KG1 (cell line): ENCODE measurements at regions not wholly inside any gene's neighbourhood (a gene's known extent, or its start where the extent isn't known, plus 50 kb on each side); places are given as distances from the start of the nearest gene placed in this dataset.

Experiments used
- DNase-seq: peaks from one replicate; lab custom pipeline; 2025; lab: John Stamatoyannopoulos, UW

DNA sequence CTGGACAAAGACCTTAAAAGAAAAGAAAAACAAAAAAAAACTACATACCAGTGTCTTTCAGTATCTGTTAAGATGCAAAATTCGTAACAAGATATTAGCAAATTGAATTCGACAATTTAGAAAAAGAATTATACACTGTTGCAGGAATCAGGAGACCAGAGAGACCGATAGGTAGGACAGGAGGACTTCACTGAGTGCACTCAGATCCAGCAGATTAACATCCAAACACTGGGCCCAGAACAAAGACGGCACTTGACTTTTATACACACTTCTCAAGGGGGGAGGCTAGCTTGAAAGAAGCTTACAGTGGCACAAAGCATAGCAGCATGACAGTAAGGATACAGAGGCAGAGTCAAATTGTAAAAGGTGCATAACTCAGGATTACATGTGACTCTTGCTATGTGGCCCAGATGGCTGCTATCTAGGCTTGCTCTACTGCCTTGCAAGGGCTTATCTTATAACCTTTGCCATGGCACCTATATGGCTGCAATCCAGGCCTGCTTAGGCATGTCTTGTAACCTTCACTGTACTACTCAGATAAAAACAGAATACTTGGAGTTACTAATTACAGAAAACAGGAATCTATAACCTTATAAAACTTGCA lies 507.3 kb upstream of the LRRTM4 start:
- DNase-seq = no peak

DNA sequence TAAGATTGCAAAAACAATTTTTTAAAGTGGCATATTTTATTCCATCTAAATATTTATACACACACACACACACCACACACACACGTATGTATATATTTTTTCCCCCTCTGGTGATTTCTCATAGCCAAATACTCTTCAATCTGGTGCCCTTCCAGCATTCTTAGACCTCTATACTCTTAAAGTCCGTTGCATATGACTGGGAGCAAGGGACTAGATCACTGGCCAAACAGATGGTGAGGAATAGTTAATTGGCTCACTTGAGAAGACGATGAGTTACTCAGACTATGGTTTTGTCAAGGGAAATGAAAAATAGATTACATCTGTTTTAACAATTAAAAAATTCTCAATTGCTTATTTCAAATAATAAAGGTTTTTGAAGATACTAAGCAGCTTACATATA lies 512.5 kb upstream of the LRRTM4 start:
- DNase-seq = no peak

DNA sequence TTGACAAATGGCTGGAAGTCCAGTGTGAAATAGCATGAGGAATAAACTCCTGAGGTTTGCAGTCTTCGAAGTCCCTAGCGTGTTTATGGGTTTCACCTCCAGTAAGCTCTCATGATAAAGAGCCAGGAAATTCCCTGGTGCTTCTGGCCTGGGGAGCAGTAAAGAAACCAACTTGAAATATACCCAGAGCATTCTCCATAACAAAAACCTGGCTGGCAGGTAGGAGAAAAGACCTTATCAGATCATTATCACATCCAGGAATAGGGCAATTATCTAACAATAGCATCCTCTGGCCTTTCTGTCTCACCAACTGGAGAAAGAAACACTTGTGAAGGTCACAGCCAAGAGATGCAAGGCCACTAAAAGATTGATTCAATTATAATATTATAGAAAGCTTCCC lies 513.6 kb upstream of the LRRTM4 start:
- no peak for DNase-seq

DNA sequence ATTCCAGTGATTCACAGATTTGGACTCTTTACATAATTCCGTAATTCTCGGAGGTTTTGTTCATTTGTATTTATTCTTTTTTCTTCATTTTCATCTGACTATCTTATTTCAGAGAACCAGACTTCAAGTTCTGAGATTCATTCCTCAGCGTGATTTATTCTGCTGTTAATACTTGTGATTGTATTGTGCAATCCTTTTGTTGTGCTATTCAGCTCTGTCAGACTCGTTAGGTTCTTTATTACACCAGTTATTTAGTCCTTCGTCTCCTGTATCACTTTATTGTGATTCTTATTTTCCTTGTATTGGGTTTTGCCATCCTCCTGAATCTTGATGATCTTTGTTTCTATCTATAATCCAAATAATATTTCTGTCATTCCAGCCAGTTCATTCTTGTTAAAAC lies 529.3 kb upstream of the LRRTM4 start:
- DNase-seq = no peak

DNA sequence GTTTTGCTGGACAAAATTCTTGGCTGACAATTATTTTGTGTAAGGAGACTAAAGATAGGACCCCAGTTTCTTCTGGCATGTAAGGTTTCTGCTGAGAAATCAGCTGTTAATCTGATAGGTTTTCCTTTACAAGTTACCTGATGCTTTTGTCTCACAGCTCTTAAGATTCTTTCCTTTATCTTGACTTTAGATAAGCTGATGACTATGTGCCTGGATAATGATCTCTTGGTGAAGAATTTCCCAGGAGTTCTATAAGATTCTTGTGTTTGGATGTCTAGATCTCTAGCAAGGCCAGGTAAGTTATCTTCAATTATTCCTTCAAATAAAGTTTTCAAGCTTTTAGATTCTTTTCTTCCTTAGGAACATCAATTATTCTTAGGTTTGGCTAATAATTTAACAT lies 534.8 kb upstream of the LRRTM4 start:
- DNase-seq = no peak

DNA sequence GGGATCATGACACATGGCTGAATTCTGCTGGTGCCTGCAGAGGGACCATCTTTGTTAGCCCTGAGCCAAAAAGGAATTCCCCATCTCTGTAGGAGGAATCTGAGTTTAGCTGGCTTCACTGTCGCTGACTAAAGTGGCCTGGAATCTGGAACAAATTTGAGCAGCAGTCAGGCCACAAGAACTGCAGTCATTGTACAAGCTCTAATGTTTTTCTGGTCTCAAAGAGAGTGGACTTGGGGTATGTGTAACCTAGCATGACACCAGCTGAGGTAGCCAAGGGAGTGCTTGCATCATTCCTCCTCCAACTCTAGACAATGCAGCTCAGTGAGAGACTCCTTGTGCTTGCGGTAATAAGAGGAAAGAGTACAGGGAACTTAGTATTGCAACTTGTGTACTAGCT lies 539.1 kb upstream of the LRRTM4 start:
- no peak for DNase-seq

DNA sequence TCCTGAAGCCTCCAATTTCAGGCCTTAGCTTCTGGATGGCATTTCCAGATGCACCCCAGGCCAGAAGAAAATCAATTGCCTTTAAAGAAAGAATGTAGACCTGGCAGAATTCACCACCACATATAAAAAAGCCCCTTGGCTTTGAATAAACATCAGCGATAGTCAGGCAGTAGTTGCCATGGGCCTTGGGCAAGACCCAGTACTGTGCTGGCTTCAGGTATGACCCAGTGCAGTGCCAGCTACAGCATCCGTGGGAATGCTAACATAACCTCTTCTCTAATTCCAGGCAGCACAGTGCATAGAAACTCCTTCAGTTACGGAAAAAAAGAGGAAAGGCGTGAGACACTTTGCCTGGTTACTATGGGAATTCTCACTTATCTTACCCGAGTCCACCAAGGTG lies 539.6 kb upstream of the LRRTM4 start:
- DNase-seq = no peak

DNA sequence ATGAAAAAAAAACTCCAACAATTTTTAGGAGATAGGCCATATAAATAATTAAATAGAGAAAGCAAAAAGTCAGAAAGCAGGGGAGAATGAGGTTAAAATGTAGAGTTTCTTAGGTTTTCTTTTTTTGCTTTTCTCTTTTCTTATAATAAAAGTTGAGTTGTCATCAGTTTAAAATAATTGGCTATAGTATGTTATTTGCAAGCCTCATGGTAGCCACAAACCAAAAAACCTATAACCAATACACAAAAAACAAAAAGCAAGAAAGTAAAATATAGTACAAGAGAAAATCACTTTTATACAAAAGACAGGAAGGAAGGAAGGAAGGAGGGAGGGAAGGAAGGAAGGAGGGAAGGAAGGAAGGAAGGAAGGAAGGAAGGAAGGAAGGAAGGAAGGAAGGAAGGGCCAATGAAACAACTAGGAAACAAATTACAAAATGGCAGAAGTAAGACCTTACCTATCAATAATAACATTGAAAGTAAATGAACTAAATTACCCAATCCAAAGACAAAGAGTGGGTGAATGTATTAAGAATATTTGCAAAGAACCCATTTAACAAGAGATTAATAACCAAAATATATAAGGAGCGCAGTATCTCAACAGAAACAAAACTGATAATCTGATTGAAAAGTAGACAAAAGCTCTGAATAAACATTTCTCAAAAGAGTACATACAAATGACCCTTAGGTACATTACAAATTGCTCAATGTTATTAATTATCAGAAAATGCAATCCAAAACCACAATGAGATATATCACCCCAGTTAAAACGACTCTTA lies 541.3 kb upstream of the LRRTM4 start:
- no peak for DNase-seq

DNA sequence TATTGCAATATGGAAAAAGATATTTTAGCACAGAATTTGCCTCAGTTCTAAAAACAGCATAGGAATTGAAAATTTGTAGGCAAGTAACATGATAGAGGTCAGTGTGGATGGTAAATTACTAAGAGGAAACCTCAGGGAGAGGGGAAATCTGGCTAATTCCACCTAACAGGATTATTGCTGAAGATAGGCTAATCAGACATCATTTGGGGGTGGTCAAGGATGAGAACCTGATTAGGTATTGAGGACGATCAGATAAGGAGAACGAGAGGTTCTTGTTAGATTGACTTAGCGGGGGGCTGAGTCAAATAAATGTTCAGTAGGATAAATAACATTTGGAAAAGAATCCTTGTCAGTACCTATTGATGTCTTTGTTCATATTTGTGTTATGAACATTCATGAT lies 543.2 kb upstream of the LRRTM4 start:
- no peak for DNase-seq

DNA sequence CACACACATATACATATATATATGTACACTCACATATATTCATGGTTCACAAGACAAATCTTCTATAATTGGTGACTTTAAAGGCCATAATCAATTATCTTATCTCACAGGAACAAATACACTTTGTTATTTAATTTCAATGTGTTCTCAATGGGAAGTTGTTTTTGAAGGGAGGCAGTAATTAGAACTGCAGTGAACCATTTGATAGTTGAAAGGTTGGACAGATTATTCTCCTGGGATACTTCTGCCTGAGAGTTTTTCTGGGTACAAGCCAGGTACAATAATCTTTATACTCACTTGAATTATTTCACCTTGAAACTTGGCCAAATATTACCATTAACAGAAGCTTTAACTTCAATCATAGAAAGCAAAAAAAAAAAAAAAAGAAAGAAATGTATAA lies 546.6 kb upstream of the LRRTM4 start:
- DNase-seq = no peak

DNA sequence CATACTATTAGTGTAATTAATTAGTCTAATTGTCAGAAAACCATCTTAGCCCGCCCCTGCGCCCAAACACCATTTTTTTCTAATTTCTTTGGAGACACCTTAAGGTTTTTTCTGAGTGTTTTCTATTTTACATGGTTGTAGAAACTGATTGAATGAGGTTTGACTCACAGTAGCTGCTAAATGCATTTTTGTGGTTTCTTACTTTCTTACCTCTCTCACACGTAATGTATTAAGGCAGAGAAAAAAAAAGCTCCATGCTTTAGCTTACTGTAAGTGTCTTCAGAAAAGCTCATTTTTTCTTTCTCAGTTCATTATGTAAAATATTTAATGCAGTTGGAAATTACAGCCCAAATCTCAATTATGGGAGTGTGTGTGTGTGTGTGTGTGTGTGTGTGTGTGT lies 548.5 kb upstream of the LRRTM4 start:
- DNase-seq = no peak

DNA sequence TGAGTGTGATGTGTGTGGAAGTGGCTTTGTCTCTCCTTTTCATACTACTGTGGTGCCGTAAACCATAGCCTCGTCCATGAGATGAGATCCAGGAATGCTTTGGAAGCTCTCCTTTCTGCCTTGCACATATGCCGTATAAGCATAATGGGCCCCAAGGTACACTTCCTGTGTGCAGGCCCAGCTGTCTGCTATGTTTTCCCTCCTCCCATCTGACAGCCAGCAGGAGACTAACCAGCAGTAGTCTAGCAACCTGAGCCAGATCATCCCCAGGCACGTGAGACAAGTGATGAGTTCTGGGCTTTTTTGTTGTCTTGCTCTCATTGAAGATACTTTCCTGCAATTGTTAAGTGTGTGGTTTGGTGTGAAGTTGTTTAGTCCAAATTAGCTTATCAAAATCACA lies 555.5 kb upstream of the LRRTM4 start:
- no peak for DNase-seq

DNA sequence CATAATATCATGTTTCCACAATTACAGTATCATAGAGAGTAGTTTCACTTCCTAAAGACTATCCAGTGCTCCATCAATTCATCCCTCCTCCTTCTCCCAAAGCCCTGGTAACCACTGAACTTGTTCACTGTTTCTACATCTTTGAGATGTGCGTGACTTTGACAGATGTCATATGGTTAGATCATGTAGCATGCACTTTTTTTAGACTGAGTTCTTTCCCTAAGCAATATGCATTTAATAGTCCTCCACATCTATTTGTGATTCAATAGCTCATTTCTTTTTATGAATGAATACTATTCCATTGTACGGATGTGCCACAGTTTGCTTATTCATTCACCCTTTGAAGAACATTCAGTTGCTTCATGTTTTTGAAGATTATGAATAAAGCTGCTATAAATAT lies 560.4 kb upstream of the LRRTM4 start:
- no peak for DNase-seq

DNA sequence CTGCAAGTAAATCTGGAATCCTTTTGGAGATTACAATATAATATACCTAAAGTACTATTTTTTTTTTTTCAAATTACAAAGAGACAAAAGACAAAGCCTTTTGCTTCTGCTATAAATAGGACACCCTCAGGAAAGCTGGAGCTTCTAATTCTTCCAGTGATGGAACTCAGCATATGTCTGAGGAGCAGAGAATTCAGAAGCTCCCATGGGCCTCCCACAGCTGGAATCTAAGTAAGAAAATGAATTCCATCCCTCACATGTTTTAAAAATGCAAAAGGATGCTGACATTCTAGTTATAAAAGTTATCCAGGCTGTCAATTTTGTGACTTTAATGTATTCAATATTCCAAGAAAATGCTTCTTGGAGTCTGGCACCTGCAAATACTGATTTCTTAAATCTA lies 571.3 kb upstream of the LRRTM4 start:
- no peak for DNase-seq

DNA sequence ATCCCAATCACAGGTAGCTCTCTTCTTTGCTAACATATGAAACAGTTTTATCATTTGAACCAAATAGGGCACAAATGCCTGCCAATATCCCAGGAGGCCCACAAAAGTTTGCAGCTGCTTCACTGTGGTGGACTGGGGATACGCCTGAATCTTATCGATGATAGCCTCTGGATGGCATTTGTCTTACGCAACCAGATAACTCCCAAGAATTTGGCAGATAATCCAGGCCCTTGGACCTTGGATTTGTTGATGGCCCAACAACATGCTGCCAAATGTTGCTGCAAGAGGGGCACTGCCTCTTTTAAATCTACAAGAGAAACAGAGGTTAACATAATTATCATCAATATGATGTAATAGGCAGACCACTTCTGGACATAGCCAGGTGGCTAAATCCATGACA lies 587.1 kb upstream of the LRRTM4 start:
- DNase-seq = no peak

DNA sequence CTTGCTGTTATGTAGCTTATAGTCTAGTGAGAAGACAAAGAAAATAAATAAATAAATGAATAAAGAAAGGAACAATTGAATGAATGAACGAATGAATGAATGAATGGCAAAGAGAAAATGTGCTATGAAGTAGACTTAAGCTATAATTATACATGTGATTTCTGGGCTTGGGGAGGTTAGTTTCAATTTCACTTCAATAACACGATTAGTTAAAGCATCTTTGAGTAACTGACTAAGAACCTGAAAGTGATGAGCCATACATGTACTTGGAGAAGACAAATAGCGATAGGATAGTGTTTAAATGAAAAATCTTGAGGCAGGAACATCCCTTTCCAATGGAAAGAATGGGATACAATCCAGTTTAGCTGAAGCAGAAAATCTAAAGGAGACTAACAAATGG lies 593.1 kb upstream of the LRRTM4 start:
- no peak for DNase-seq

DNA sequence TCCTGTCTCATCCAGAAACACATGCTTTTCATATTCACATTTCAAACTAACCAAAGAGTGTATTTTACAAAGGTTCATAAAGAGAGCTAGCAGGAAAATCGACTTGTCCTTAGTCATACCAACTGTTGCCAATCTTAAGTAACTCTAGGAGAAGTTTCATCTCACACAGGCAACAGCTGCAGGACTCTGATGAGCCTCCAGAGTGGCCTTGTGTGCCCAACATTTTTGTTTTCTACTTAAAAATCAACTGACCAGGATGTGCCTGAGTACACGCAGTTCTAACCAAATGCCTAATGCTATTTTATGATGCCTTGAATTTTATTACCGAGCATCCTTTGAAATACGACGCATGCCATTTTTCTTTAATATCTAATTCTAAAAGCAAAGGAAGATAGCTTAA lies 595.9 kb upstream of the LRRTM4 start:
- no peak for DNase-seq

DNA sequence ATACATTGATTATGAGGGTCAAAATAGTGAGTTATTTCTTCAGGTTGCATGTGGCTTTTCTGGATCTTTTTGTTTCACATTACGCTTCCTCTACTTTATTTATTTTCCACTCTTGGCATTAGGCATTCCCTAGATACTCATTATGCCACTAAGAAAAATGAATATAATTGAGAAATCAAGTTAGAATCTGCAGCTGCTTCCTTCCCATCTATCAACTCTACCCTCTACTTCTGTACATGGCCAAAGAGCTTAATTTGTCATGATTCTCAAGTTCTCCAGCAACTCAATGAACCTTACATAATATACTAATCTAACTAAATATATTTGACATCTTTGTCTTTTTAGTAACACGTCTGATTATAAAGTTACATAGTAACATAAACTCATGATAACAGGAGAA lies 598.1 kb upstream of the LRRTM4 start:
- DNase-seq = no peak

DNA sequence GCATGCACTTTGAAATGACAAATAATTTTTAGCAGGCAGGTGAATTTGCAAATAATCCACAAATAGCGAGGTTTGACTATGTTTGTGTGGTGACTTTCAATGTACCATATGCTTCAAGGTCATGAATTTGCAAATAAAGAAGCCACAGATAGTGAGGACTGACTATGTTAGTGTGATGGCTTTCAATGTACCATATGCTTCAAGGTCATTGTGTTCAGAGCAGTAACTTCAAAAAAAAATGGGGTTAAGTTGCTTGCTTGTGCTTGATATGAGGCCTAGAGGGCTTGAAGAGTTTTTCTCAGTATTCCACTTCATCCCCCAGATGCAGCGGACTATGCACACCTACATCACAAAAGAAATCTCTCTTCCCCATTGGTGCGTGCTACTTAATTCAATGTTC lies 602.9 kb upstream of the LRRTM4 start:
- no peak for DNase-seq

DNA sequence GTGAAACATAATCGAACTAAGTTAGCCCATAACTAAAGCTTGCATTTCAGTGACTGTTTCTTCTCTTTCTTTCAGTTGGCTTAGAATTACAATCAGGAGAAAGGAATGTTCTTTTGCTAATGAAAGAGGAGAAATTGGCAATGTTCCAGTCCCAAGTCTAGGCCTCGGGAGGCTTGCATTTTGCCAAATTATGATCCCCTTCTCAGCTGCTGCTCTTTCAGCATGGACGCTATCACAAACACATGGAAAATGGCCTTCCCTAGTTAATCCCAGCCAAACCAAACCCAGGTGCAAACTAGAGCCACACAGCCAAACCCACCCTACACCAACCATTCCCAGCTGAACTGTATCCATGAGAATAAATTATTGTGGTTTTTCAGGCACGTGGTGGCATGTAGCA lies 605.2 kb upstream of the LRRTM4 start:
- no peak for DNase-seq

DNA sequence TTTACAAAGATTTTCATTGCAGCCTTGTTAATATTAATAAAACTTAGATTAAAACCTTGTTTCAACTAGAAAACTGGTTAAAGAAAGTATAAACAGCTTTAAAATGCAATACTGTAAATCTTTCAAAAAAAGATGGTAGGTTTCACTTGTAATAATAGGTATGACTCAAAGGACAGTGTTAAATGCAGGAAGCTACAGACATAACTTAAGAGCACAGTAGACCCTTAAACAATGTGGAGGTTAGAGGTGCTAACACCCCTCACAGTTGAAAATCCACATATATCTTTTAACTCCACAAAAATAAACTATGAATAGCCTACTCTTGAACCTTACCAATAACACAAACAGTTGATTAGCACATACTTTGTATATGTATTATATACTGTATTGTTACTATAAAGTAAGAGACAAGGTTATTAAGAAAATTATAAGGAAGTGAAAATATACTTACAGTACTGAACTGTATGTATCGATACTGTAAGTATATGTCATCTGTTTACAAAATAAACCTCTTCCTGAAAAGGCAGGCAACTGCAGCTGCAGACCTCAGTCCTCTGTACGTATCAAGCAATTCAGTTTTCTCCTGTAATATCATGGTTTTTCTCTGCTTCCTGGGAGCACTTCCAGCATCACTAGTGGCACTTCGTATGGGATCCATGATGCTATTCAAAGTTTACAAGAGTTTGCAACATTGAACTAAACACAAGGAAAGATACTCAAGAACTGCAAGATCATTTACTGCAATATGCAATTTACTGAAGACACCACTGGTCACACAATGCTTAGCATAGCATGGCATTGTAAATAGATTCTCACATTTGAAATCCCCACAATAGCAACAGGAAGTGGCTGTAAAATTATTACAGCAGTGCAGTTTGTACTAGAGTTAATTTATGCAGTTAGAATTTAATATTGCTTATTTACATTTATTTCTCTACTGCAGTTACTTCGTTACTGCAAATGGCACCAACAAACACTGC lies 610.5 kb upstream of the LRRTM4 start:
- no peak for DNase-seq

DNA sequence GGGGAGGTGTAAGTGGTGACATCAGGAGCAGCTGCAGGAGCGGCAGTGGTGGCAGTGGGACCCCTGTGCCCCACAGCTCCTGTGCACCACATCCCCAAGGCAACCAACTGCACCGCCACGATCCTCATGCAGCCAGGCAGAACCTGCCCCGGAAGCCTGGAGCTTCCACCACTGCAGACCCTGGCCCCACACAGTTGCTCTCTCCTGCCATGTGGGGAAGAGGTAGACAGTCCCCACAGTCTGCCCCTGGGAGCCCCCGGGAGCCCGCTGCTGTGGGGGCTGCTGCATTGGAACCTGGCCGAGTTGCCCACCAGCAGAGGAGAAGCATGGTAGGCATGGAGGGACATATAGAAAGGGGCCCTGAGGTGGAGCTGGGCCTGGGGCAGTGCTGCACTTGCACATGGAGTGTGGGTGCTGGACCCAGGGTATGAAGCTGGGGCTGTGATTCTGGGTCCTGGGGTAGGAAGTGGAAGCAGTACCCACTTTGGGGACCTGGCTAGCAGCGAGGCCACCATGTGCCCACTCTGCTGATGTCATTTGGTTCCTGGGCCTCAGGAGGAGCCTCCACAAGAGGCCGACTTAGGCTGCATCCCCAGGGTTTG lies 623.3 kb upstream of the LRRTM4 start:
- no peak for DNase-seq
